SK-N-SH (cell line): ENCODE measurements at regions not wholly inside any gene's neighbourhood (a gene's known extent, or its start where the extent isn't known, plus 50 kb on each side); places are given as distances from the start of the nearest gene placed in this dataset.

Source experiments
- CTCF ChIP-seq: fragments of 200-600 bp; sonication (generic); IDR thresholded peaks from 2 replicates; pipeline ENCODE4 v1.6.1; 2017; ENCODE audit warnings: antibody characterized with exemption, mild to moderate bottlenecking, moderate library complexity
- FOXM1 ChIP-seq: IDR thresholded peaks from 2 replicates; pipeline ENCODE4 v1.4.0; 2012; ENCODE audit warnings: low read depth, mild to moderate bottlenecking
- JUND ChIP-seq: IDR thresholded peaks from 2 replicates; pipeline ENCODE4 v1.4.0; 2012
- TEAD4 ChIP-seq: IDR thresholded peaks from 2 replicates; pipeline ENCODE4 v1.4.0; 2012; ENCODE audit warnings: mild to moderate bottlenecking, borderline replicate concordance; ENCODE audit not compliant: insufficient read depth

GRCh38 chr18:65411061-65411460 lies 339.8 kb upstream of the CDH7 start:
- TF ChIP-seq CTCF (no peak), TEAD4 (no peak), FOXM1 (no peak), JUND (no peak)
